IMR-90 (cell line): ENCODE measurements at regions not wholly inside any gene's neighbourhood (a gene's known extent, or its start where the extent isn't known, plus 50 kb on each side); places are given as distances from the start of the nearest gene placed in this dataset.

Source experiments
- ATAC-seq: fragments of 200-7000 bp; cut with Tn5 transposase; 2 replicates; pipeline ENCODE4 v1.9.1; 2020; ENCODE audit warnings: low read depth, mild to moderate bottlenecking, moderate library complexity
- BruUV-seq: library from RNA; stranded (reverse); fragments of 400-500 nt; replicated peaks from 2 replicates; lab custom pipeline; 2021; lab: Mats Ljungman, UMichigan
- CTCF ChIA-PET: fragments of 300-600 bp; formaldehyde crosslinking; extraction: SDS; loops from one replicate; lab custom pipeline; 2021; ENCODE audit warnings: antibody characterized with exemption; lab: Yijun Ruan, JAX
- POLR2A ChIA-PET: fragments of 300-600 bp; sonication (Branson Sonifier 250); formaldehyde crosslinking; loops from one replicate; lab custom pipeline; 2022; ENCODE audit warnings: antibody characterized with exemption; ENCODE audit not compliant: unreplicated experiment; lab: Charles Lee
- DNase-seq: peaks from one replicate; pipeline ENCODE4 v3.0.0; 2013
- H2AFZ ChIP-seq: replicated peaks from 2 replicates; pipeline ENCODE3; 2013; ENCODE audit warnings: low read length, mild to moderate bottlenecking; ENCODE audit not compliant: poor library complexity
- H2AK5ac ChIP-seq: 2 replicates; pipeline ENCODE4 v1.6.1; 2013; ENCODE audit warnings: low read depth, low read length, inconsistent platforms
- H2AK9ac ChIP-seq: replicated peaks from 2 replicates; pipeline ENCODE3; 2013; ENCODE audit warnings: mild to moderate bottlenecking, low read depth, low read length, moderate library complexity; ENCODE audit not compliant: poor library complexity
- H2BK120ac ChIP-seq: 2 replicates; pipeline ENCODE4 v1.6.1; 2013; ENCODE audit warnings: low read depth, low read length, inconsistent platforms
- H2BK15ac ChIP-seq: 3 replicates; pipeline ENCODE4 v1.6.1; 2013; ENCODE audit warnings: low read depth, low read length, inconsistent platforms
- H2BK20ac ChIP-seq: 2 replicates; pipeline ENCODE4 v1.6.1; 2013; ENCODE audit warnings: low read depth, mild to moderate bottlenecking, inconsistent platforms, low read length, moderate library complexity
- H2BK5ac ChIP-seq: 2 replicates; pipeline ENCODE4 v1.6.1; 2013; ENCODE audit warnings: mild to moderate bottlenecking, low read depth, low read length, inconsistent platforms; ENCODE audit not compliant: poor library complexity, severe bottlenecking
- H3K14ac ChIP-seq: replicated peaks from 2 replicates; pipeline ENCODE4 v1.6.1; 2013; ENCODE audit warnings: low read depth, low read length, inconsistent platforms
- H3K18ac ChIP-seq: 2 replicates; pipeline ENCODE4 v1.6.1; 2013; ENCODE audit warnings: low read depth, low read length, control low read depth
- H3K23ac ChIP-seq: 2 replicates; pipeline ENCODE4 v1.6.1; 2013; ENCODE audit warnings: low read depth, low read length, inconsistent platforms
- H3K27ac ChIP-seq: 2 replicates; pipeline ENCODE4 v1.5.1; 2013; ENCODE audit warnings: mild to moderate bottlenecking, control low read depth, low read length; ENCODE audit not compliant: insufficient read depth
- H3K27me3 ChIP-seq: 2 replicates; pipeline ENCODE4 v1.6.1; 2013; ENCODE audit warnings: low read length; ENCODE audit not compliant: control insufficient read depth, insufficient read depth
- H3K36me3 ChIP-seq: 2 replicates; pipeline ENCODE4 v1.6.1; 2013; ENCODE audit warnings: low read length, mixed read lengths; ENCODE audit not compliant: control insufficient read depth, insufficient read depth
- H3K4ac ChIP-seq: 2 replicates; pipeline ENCODE4 v1.6.1; 2013; ENCODE audit warnings: low read depth, low read length, inconsistent platforms
- H3K4me1 ChIP-seq: 2 replicates; pipeline ENCODE4 v1.6.1; 2013; ENCODE audit warnings: low read length, mixed read lengths; ENCODE audit not compliant: control insufficient read depth, insufficient read depth
- H3K4me2 ChIP-seq: 2 replicates; pipeline ENCODE4 v1.6.1; 2013; ENCODE audit warnings: low read depth, mild to moderate bottlenecking, control low read depth, low read length, moderate library complexity
- H3K4me3 ChIP-seq: 2 replicates; pipeline ENCODE4 v1.5.1; 2013; ENCODE audit warnings: low read depth, mild to moderate bottlenecking, control low read depth, low read length, moderate library complexity; ENCODE audit not compliant: insufficient read depth
- H3K56ac ChIP-seq: 2 replicates; pipeline ENCODE4 v1.6.1; 2013; ENCODE audit warnings: low read length, inconsistent platforms; ENCODE audit not compliant: insufficient read depth; ENCODE audit errors: extremely low read depth
- H3K79me1 ChIP-seq, 2 experiments: 2 replicates each; pipeline ENCODE4 v1.6.1; 2013; ENCODE audit warnings: low read length in 2 of 2, inconsistent platforms in 1 of 2, low read depth in 1 of 2
- H3K9ac ChIP-seq: 2 replicates; pipeline ENCODE4 v1.6.1; 2013; ENCODE audit warnings: low read depth, low read length, control low read depth
- H3K9me1 ChIP-seq: 2 replicates; pipeline ENCODE4 v1.6.1; 2013; ENCODE audit warnings: low read length, inconsistent platforms; ENCODE audit not compliant: insufficient read depth
- H3K9me3 ChIP-seq: 2 replicates; pipeline ENCODE4 v1.6.1; 2013; ENCODE audit warnings: low read length; ENCODE audit not compliant: control insufficient read depth, insufficient read depth
- H4K20me1 ChIP-seq: 2 replicates; pipeline ENCODE4 v1.6.1; 2013; ENCODE audit warnings: low read length, inconsistent platforms; ENCODE audit not compliant: insufficient read depth
- H4K5ac ChIP-seq: 2 replicates; pipeline ENCODE4 v1.6.1; 2013; ENCODE audit warnings: mild to moderate bottlenecking, low read depth, low read length, control low read depth
- H4K8ac ChIP-seq, 2 experiments: 2 replicates each; pipeline ENCODE4 v1.6.1; 2013; ENCODE audit warnings: low read depth in 2 of 2, low read length in 2 of 2, control low read depth in 1 of 2, inconsistent platforms in 1 of 2
- H4K91ac ChIP-seq: 2 replicates; pipeline ENCODE4 v1.6.1; 2013; ENCODE audit warnings: low read depth, low read length, inconsistent platforms; ENCODE audit not compliant: insufficient read depth
- BHLHE40 ChIP-seq: fragments of 150-350 bp; IDR thresholded peaks from 2 replicates; pipeline ENCODE4 v1.6.1; 2016; ENCODE audit warnings: mild to moderate bottlenecking, low read depth, low read length
- CEBPB ChIP-seq: IDR thresholded peaks from 2 replicates; pipeline ENCODE4 v1.6.1; 2012; ENCODE audit warnings: low read depth, low read length, improper control_type of control experiment
- CHD1 ChIP-seq: IDR thresholded peaks from 2 replicates; pipeline ENCODE4 v1.6.1; 2012; ENCODE audit warnings: low read depth, low read length, improper control_type of control experiment
- FOS ChIP-seq: fragments of 150-350 bp; IDR thresholded peaks from 2 replicates; pipeline ENCODE4 v1.6.1; 2016; ENCODE audit warnings: low read depth, low read length
- MAZ ChIP-seq: IDR thresholded peaks from 2 replicates; pipeline ENCODE4 v1.6.1; 2012; ENCODE audit warnings: low read depth, mild to moderate bottlenecking, low read length, improper control_type of control experiment, moderate library complexity, borderline replicate concordance
- MXI1 ChIP-seq: IDR thresholded peaks from 2 replicates; pipeline ENCODE4 v1.6.1; 2012; ENCODE audit warnings: low read depth, mild to moderate bottlenecking, low read length, moderate library complexity, borderline replicate concordance
- POLR2A ChIP-seq: IDR thresholded peaks from 2 replicates; pipeline ENCODE4 v1.6.1; 2012; ENCODE audit warnings: mild to moderate bottlenecking, low read depth, low read length
- RAD21 ChIP-seq: IDR thresholded peaks from 2 replicates; pipeline ENCODE4 v1.6.1; 2012; ENCODE audit warnings: low read length, improper control_type of control experiment
- SMC3 ChIP-seq: fragments of 150-350 bp; IDR thresholded peaks from 2 replicates; pipeline ENCODE4 v1.6.1; 2016; ENCODE audit warnings: low read depth, mild to moderate bottlenecking, antibody characterized with exemption, low read length, moderate library complexity
- WGBS, 2 experiments: methylation state at CpG; one replicate each; pipeline versions ENCODE4 v1.1.5 to v1.1.7; 2013; ENCODE audit warnings: missing lambda C conversion rate in 2 of 2; ENCODE audit not compliant: insufficient read length in 1 of 2; ENCODE audit errors: extremely low coverage in 2 of 2; 5-methylcytosine and 5-hydroxymethylcytosine counted together
- dilution Hi-C: fragments of 300-500 bp; cut with HindIII; formaldehyde crosslinking; loops from one replicate; pipeline ENCODE4 v1.14.3; 2018; ENCODE audit warnings: low sequenced_read_pairs; ENCODE audit not compliant: unreplicated experiment
- in situ Hi-C: fragments of 300-500 bp; cut with MboI; formaldehyde crosslinking; loops from 3 replicates; pipeline ENCODE4 v1.14.3; 2019; ENCODE audit warnings: low sequenced_read_pairs, inconsistent platforms, mixed read lengths
- intact Hi-C: fragments of 100-400 bp; cut with micrococcal nuclease; formaldehyde crosslinking; loops from 2 replicates; pipeline ENCODE4 v1.10.0; 2022
- TF ChIP-seq, protein P1 (sequence below): conservative IDR thresholded peaks from 2 replicates; pipeline ENCODE4 v1.5.1; 2012; ENCODE audit warnings: mild to moderate bottlenecking, low read depth, low read length, improper control_type of control experiment

- Histone ChIP-seq H3K18ac (no peak overlapping the region), H3K36me3 (no peaks in the 10 kb centered on the region), H2BK5ac (no peak overlapping the region), H3K27ac (no peak overlapping the region), H3K56ac (no peak overlapping the region), H2BK20ac (no peak overlapping the region), H3K9me1 (no peaks in the 10 kb centered on the region), H4K20me1 (no peaks in the 10 kb centered on the region), H3K4me1 (no peaks in the 10 kb centered on the region), H3K4ac (no peak overlapping the region), H3K14ac (no peak overlapping the region), H3K23ac (no peak overlapping the region), H2AFZ (no peak overlapping the region), H3K79me1 (no peaks in the 10 kb centered on the region), H4K8ac (no peak overlapping the region), H3K27me3 (no peaks in the 10 kb centered on the region), H3K4me2 (no peak overlapping the region), H2BK15ac (no peak overlapping the region), H3K9me3 (peaks cover 11% of the 10 kb centered on the region), H2BK120ac (no peak overlapping the region), H3K4me3 (no peak overlapping the region), H4K91ac (no peak overlapping the region), H2AK5ac (no peak overlapping the region), H4K5ac (no peak overlapping the region), H2AK9ac (no peak overlapping the region), H3K9ac (no peak overlapping the region)
- TF ChIP-seq, protein P1, sequence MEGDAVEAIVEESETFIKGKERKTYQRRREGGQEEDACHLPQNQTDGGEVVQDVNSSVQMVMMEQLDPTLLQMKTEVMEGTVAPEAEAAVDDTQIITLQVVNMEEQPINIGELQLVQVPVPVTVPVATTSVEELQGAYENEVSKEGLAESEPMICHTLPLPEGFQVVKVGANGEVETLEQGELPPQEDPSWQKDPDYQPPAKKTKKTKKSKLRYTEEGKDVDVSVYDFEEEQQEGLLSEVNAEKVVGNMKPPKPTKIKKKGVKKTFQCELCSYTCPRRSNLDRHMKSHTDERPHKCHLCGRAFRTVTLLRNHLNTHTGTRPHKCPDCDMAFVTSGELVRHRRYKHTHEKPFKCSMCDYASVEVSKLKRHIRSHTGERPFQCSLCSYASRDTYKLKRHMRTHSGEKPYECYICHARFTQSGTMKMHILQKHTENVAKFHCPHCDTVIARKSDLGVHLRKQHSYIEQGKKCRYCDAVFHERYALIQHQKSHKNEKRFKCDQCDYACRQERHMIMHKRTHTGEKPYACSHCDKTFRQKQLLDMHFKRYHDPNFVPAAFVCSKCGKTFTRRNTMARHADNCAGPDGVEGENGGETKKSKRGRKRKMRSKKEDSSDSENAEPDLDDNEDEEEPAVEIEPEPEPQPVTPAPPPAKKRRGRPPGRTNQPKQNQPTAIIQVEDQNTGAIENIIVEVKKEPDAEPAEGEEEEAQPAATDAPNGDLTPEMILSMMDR, result no peak
- no peak for TF ChIP-seq SMC3
- no peak for TF ChIP-seq MAZ
- TF ChIP-seq RAD21, result no peak
- TF ChIP-seq CEBPB, result no peak
- no peak for TF ChIP-seq POLR2A
- TF ChIP-seq MXI1, result no peak
- TF ChIP-seq FOS, result no peak
- TF ChIP-seq CHD1, result no peak
- TF ChIP-seq BHLHE40, result no peak
- ChIA-PET CTCF (no interaction called here), POLR2A (no interaction called here)
- DNase-seq (no peak), ATAC-seq (no peak)
- intact Hi-C loops, result no loop called here
- no CpG with 5 or more reads among the region's 2 CpGs for WGBS, 2 experiments
- BruUV-seq, result no TSS peak
- in situ Hi-C loops, result no loop called here
- dilution Hi-C loops, result no loop called here
Observed at GRCh38 chr3:6521369-6522113, 339.4 kb upstream of the GRM7 start.
